Glutamatergic neuron (in vitro differentiated cells): ENCODE measurements at regions not wholly inside any gene's neighbourhood (a gene's known extent, or its start where the extent isn't known, plus 50 kb on each side); places are given as distances from the start of the nearest gene placed in this dataset.

Experiments used
- DNase-seq: peaks from one replicate; pipeline ENCODE4 v3.0.0; 2022
- H3K27ac Mint-ChIP-seq: one replicate; pipeline ENCODE4 v1.8.0; 2020; ENCODE audit warnings: mild to moderate bottlenecking, mixed read lengths, inconsistent platforms; ENCODE audit not compliant: unreplicated experiment
- H3K27me3 Mint-ChIP-seq: one replicate; pipeline ENCODE4 v1.8.0; 2020; ENCODE audit warnings: mild to moderate bottlenecking, moderate library complexity, mixed read lengths, inconsistent platforms; ENCODE audit not compliant: unreplicated experiment
- H3K36me3 Mint-ChIP-seq: one replicate; pipeline ENCODE4 v1.8.0; 2020; ENCODE audit warnings: mild to moderate bottlenecking, mixed read lengths, inconsistent platforms; ENCODE audit not compliant: unreplicated experiment
- H3K4me1 Mint-ChIP-seq: one replicate; pipeline ENCODE4 v1.8.0; 2020; ENCODE audit warnings: mild to moderate bottlenecking, low read depth, mixed read lengths, inconsistent platforms; ENCODE audit not compliant: unreplicated experiment
- H3K4me3 Mint-ChIP-seq: one replicate; pipeline ENCODE4 v1.8.0; 2020; ENCODE audit warnings: mild to moderate bottlenecking, mixed read lengths, inconsistent platforms; ENCODE audit not compliant: unreplicated experiment
- H3K9me3 Mint-ChIP-seq: one replicate; pipeline ENCODE4 v1.8.0; 2020; ENCODE audit warnings: mild to moderate bottlenecking, moderate library complexity, mixed read lengths, inconsistent platforms; ENCODE audit not compliant: unreplicated experiment
- TF ChIP-seq, protein P1 (sequence below): fragments of 200-600 bp; sonication (generic); IDR thresholded peaks from one replicate; pipeline ENCODE4 v1.5.0; 2021; ENCODE audit not compliant: partially characterized antibody, unreplicated experiment

DNA sequence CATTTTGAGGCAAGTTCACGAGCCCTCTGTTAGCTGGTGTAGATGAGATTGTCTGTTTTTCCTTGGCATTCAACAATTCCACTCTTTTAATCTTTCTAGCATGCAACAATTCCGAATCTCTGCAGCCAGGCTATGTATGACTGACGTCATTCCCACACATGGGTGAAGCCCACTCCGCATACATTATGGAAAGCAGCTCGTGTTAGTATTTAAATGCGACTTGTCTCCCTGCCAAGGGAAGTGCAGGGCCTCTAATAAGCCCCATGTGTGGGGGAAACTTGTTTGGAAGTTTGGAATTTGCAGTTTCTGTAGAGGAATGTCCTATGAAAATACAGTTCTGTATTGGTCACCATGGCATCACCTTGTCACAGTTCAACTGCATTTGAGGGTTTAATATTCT lies 146.0 kb upstream of the FBXL7 start:
- no peaks in the 10 kb centered on the region for H3K27me3 Mint-ChIP-seq
- peaks cover 1% of the 10 kb centered on the region for H3K9me3 Mint-ChIP-seq
- DNase-seq: no peak
- no peak overlapping the region for H3K4me3 Mint-ChIP-seq
- no peaks in the 10 kb centered on the region for H3K4me1 Mint-ChIP-seq
- H3K36me3 Mint-ChIP-seq: no peaks in the 10 kb centered on the region
- no peak overlapping the region for H3K27ac Mint-ChIP-seq
- TF ChIP-seq, protein P1, sequence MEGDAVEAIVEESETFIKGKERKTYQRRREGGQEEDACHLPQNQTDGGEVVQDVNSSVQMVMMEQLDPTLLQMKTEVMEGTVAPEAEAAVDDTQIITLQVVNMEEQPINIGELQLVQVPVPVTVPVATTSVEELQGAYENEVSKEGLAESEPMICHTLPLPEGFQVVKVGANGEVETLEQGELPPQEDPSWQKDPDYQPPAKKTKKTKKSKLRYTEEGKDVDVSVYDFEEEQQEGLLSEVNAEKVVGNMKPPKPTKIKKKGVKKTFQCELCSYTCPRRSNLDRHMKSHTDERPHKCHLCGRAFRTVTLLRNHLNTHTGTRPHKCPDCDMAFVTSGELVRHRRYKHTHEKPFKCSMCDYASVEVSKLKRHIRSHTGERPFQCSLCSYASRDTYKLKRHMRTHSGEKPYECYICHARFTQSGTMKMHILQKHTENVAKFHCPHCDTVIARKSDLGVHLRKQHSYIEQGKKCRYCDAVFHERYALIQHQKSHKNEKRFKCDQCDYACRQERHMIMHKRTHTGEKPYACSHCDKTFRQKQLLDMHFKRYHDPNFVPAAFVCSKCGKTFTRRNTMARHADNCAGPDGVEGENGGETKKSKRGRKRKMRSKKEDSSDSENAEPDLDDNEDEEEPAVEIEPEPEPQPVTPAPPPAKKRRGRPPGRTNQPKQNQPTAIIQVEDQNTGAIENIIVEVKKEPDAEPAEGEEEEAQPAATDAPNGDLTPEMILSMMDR: no peak

DNA sequence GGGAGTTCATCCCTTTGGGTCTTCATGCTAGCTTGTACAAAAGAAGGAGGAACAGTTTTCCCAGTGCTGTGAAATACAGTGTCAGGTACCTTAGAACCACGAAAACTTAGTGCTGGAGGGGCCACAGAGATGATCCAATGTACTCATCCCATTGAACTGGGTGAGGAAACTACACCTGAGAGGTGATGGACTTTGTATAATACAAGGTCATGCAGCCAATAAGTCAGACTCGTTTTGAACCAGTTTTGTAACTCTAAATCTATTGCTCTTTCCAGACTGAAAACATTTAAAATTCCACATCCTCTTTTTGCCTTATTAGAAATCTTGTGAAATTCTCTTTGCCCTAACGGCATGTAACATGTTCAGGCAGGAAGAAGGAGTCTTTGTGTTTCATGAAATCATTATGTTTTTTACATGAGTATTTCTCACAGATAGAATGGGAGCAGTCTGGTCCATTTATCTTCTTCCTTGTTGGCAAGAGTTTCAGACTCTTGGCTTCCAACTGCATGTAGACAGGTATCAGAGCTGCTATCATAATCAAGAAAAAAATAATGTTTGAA lies 146.8 kb upstream of the FBXL7 start:
- Mint-ChIP-seq H3K27ac (no peak overlapping the region), H3K4me1 (no peaks in the 10 kb centered on the region), H3K36me3 (no peaks in the 10 kb centered on the region), H3K9me3 (no peaks in the 10 kb centered on the region), H3K27me3 (no peaks in the 10 kb centered on the region), H3K4me3 (no peak overlapping the region)
- TF ChIP-seq, protein P1: no peak
- no peak for DNase-seq

DNA sequence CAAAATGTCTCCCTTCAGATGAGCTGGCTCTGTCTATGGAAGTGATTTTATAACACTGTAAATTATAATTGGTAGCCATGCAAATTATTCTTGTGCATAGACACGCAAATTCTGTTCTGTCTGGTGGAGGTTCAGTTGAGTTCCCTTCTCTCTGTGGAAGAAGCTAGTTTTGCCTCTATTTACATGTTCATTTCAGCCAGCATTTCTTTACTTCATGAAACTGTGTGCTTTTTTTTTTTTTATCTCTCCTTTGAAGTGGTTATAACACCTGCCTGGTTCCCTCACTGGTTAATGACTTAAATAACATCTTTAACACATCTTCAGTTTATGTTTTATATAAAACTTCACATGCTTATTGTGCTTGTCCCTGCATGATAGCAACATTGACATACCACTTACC lies 149.4 kb upstream of the FBXL7 start:
- TF ChIP-seq, protein P1: no peak
- Mint-ChIP-seq H3K27me3 (no peaks in the 10 kb centered on the region), H3K4me3 (no peak overlapping the region), H3K36me3 (no peaks in the 10 kb centered on the region), H3K27ac (no peak overlapping the region), H3K9me3 (no peaks in the 10 kb centered on the region), H3K4me1 (no peaks in the 10 kb centered on the region)
- DNase-seq: no peak

DNA sequence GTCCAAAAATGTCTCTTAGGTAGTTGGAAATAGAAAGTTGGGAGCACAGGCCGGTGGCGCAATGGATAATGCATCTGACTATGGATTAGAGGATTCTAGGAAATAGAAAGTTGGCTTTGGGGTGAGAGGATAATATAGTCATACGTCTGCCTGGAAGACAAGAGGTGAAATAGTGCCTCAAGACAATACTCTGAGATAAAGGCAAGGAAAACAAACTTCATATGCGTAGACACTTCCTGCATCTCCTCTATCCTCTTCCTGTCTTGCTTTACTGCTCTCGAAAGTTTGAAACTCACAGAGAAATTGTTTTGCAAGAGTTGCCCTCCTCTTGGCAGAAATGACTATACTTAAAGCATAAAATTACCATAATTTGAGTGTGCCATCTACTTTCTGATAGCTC lies 153.2 kb upstream of the FBXL7 start:
- Mint-ChIP-seq H3K4me3 (no peak overlapping the region), H3K27ac (no peak overlapping the region), H3K9me3 (no peaks in the 10 kb centered on the region), H3K36me3 (no peaks in the 10 kb centered on the region), H3K27me3 (no peaks in the 10 kb centered on the region), H3K4me1 (no peaks in the 10 kb centered on the region)
- TF ChIP-seq, protein P1: no peak
- DNase-seq: no peak

DNA sequence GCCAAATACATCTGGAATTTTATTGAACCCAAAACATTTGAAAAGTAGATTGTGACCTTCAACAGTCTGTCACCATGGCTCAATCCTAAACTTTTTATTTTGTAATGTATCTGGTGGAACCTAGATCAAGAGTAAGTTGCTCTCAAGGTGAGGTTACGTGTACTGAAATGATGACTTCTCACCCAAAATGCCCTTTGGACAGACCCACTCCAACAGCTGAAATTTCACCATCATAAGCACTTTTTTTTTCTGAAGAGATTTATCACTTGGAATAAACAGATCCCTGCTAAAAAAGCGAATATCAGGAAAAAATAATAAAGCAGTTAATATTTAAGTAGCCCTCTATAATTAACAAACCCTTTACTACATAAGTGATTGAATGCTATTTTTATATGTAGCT lies 155.0 kb upstream of the FBXL7 start:
- no peak for DNase-seq
- TF ChIP-seq, protein P1: no peak
- Mint-ChIP-seq H3K27ac (no peak overlapping the region), H3K36me3 (peaks cover 2% of the 10 kb centered on the region), H3K9me3 (no peaks in the 10 kb centered on the region), H3K4me1 (no peaks in the 10 kb centered on the region), H3K4me3 (no peak overlapping the region), H3K27me3 (no peaks in the 10 kb centered on the region)
